OCI-LY3 (cell line): ENCODE measurements at regions not wholly inside any gene's neighbourhood (a gene's known extent, or its start where the extent isn't known, plus 50 kb on each side); places are given as distances from the start of the nearest gene placed in this dataset.

Source experiments
- H2AFZ ChIP-seq: fragments of 200-600, 300-600 bp; shearing (Covaris generic); 2 replicates; pipeline ENCODE4 v1.6.0; 2014; ENCODE audit warnings: antibody characterized with exemption, low read depth, low read length
- H3K27ac ChIP-seq: fragments of 200-600, 300-600 bp; sonication (generic); 2 replicates; pipeline ENCODE4 v1.5.1; 2014; ENCODE audit warnings: mild to moderate bottlenecking, low read length, moderate library complexity, mixed read lengths
- H3K27me3 ChIP-seq: fragments of 200-600, 300-600 bp; sonication (generic); 2 replicates; pipeline ENCODE4 v1.6.1; 2014; ENCODE audit warnings: low read depth, low read length, mixed read lengths
- H3K36me3 ChIP-seq: fragments of 200-600, 300-600 bp; sonication (generic); replicated peaks from 2 replicates; pipeline ENCODE3; 2014; ENCODE audit warnings: low read depth, low read length, mixed read lengths
- H3K4me1 ChIP-seq: fragments of 300-600, 200-600 bp; sonication (generic); 2 replicates; pipeline ENCODE4 v1.6.1; 2014; ENCODE audit warnings: low read length, mixed read lengths
- H3K4me2 ChIP-seq: fragments of 200-600, 300-600 bp; sonication (generic); 2 replicates; pipeline ENCODE4 v1.6.1; 2014; ENCODE audit warnings: low read length, mixed read lengths
- H3K4me3 ChIP-seq: fragments of 300-600, 200-600 bp; sonication (generic); 2 replicates; pipeline ENCODE4 v1.5.1; 2014; ENCODE audit warnings: antibody characterized with exemption, mild to moderate bottlenecking, low read length, moderate library complexity
- H3K79me2 ChIP-seq: fragments of 300-600, 200-600 bp; shearing (Covaris generic); 2 replicates; pipeline ENCODE4 v1.6.1; 2014; ENCODE audit warnings: mild to moderate bottlenecking, low read length, mixed read lengths
- H3K9ac ChIP-seq: fragments of 300-600, 200-600 bp; shearing (Covaris generic); 2 replicates; pipeline ENCODE4 v1.6.0; 2014; ENCODE audit warnings: mild to moderate bottlenecking, low read length, moderate library complexity
- H3K9me3 ChIP-seq: fragments of 200-600, 300-600 bp; shearing (Covaris generic); 2 replicates; pipeline ENCODE4 v1.6.1; 2014; ENCODE audit warnings: low read length, mixed read lengths; ENCODE audit not compliant: insufficient read depth
- H4K20me1 ChIP-seq: fragments of 200-600, 300-600 bp; sonication (generic); 2 replicates; pipeline ENCODE4 v1.6.1; 2016; ENCODE audit warnings: low read length, mixed read lengths; ENCODE audit not compliant: insufficient read depth
- EZH2phosphoT487 ChIP-seq: fragments of 200-600 bp; shearing (Covaris generic); IDR thresholded peaks from 2 replicates; pipeline ENCODE4 v1.6.1; 2018; ENCODE audit warnings: antibody characterized with exemption, mixed run types, low read depth
- TF ChIP-seq, protein P1 (sequence below): fragments of 200-600, 300-600 bp; sonication (generic); IDR thresholded peaks from 2 replicates; pipeline ENCODE4 v1.5.1; 2014; ENCODE audit warnings: antibody characterized with exemption, low read length, low read depth

DNA sequence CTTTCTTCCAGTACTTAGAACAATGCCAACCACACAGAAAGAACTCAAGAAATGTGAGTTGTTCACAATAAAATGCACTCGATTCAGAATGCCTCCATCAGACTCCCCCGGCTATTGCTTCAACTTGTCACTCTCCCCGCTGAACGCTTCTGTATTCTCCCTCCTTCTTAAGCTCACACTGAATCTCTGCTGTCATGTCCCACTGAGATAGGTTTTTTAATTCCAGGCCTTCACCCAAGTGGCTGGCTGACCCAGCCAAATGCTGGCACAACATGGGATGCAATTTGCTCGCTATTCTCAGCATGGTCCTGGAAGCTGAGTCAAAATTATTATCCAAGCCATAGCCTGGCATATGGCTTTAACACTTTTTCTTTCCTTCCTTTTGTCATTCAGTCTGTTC, 76.8 kb upstream of the SERP2 start:
- peaks cover 76% of the 10 kb centered on the region for H3K27me3 ChIP-seq
- H4K20me1 ChIP-seq = no peaks in the 10 kb centered on the region
- no peaks in the 10 kb centered on the region for H3K36me3 ChIP-seq
- no peak overlapping the region for H2AFZ ChIP-seq
- H3K9ac ChIP-seq = no peak overlapping the region
- no peaks in the 10 kb centered on the region for H3K9me3 ChIP-seq
- no peak overlapping the region for H3K4me3 ChIP-seq
- H3K79me2 ChIP-seq = no peaks in the 10 kb centered on the region
- no peak overlapping the region for H3K27ac ChIP-seq
- H3K4me1 ChIP-seq = peaks cover 14% of the 10 kb centered on the region
- TF ChIP-seq, protein P1, sequence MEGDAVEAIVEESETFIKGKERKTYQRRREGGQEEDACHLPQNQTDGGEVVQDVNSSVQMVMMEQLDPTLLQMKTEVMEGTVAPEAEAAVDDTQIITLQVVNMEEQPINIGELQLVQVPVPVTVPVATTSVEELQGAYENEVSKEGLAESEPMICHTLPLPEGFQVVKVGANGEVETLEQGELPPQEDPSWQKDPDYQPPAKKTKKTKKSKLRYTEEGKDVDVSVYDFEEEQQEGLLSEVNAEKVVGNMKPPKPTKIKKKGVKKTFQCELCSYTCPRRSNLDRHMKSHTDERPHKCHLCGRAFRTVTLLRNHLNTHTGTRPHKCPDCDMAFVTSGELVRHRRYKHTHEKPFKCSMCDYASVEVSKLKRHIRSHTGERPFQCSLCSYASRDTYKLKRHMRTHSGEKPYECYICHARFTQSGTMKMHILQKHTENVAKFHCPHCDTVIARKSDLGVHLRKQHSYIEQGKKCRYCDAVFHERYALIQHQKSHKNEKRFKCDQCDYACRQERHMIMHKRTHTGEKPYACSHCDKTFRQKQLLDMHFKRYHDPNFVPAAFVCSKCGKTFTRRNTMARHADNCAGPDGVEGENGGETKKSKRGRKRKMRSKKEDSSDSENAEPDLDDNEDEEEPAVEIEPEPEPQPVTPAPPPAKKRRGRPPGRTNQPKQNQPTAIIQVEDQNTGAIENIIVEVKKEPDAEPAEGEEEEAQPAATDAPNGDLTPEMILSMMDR = no peak
- no peak for TF ChIP-seq EZH2phosphoT487
- H3K4me2 ChIP-seq = no peak overlapping the region

- peaks cover 16% of the 10 kb centered on the region for H3K4me1 ChIP-seq
- H3K9me3 ChIP-seq = no peaks in the 10 kb centered on the region
- TF ChIP-seq, protein P1 = no peak
- no peak for TF ChIP-seq EZH2phosphoT487
- no peaks in the 10 kb centered on the region for H3K36me3 ChIP-seq
- H3K9ac ChIP-seq = no peak overlapping the region
- no peaks in the 10 kb centered on the region for H4K20me1 ChIP-seq
- no peak overlapping the region for H2AFZ ChIP-seq
- no peak overlapping the region for H3K4me2 ChIP-seq
- H3K4me3 ChIP-seq = no peak overlapping the region
- H3K79me2 ChIP-seq = no peaks in the 10 kb centered on the region
- H3K27ac ChIP-seq = no peak overlapping the region
- peaks cover 69% of the 10 kb centered on the region for H3K27me3 ChIP-seq
These were observed 75.3 kb upstream of the SERP2 start for GRCh38 chr13:44298314-44298713.

GRCh38 chr13:44299152-44299943, 74.3 kb upstream of the SERP2 start:
- no peaks in the 10 kb centered on the region for H3K9me3 ChIP-seq
- no peak overlapping the region for H3K27ac ChIP-seq
- H4K20me1 ChIP-seq = no peaks in the 10 kb centered on the region
- peaks cover 16% of the 10 kb centered on the region for H3K4me1 ChIP-seq
- H3K79me2 ChIP-seq = no peaks in the 10 kb centered on the region
- H3K4me2 ChIP-seq = no peak overlapping the region
- H2AFZ ChIP-seq = no peak overlapping the region
- H3K27me3 ChIP-seq = peaks cover 74% of the 10 kb centered on the region
- no peaks in the 10 kb centered on the region for H3K36me3 ChIP-seq
- H3K4me3 ChIP-seq = no peak overlapping the region
- H3K9ac ChIP-seq = no peak overlapping the region
- no peak for TF ChIP-seq EZH2phosphoT487
- TF ChIP-seq, protein P1 = no peak

DNA sequence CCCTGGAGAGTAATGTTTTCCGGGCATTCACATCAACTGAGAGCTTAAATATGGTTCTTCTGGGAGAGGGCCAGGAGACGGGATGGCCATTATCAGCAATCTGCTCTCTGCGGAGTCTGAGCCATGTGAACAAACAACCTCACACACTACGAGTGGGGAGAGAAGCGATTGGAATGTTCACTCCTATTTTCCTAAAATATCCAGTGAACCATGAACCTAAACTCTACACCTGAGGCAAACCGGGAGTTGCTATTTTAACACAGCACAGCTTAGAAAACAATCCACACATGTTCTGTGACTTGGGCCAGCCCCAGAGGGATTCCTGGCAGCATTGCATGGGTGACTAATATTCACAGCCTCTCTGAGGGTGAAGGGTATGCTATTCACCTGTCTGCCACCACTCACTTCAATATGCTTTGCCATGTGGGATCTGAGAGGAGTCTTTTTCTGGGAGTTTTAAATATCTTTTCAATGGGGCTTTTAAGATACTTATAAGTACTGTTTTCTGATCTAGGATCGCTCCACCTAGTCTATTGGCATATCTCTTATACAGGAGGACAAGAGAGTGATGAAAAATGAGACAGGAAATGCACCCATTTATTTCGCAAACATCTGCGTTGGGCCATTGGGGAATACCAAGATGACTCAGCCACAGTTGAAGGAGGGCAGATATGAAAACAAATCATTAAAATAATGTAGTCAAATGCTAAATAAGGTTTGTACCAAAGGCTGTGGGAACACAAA, 72.6 kb upstream of the SERP2 start:
- Histone ChIP-seq H3K27ac (no peak overlapping the region), H3K4me1 (peaks cover 16% of the 10 kb centered on the region)

More for the DNA sequence above, 72.6 kb upstream of the SERP2 start:
- TF ChIP-seq, protein P1 = no peak
- no peak for TF ChIP-seq EZH2phosphoT487
- Histone ChIP-seq H3K9ac (no peak overlapping the region), H3K79me2 (no peaks in the 10 kb centered on the region), H3K4me2 (peak overlapping the region; percentile 61), H3K36me3 (no peaks in the 10 kb centered on the region), H2AFZ (no peak overlapping the region), H3K4me3 (no peak overlapping the region), H3K9me3 (no peaks in the 10 kb centered on the region), H3K27me3 (peaks cover 78% of the 10 kb centered on the region), H4K20me1 (no peaks in the 10 kb centered on the region)
